K562 (cell line): ENCODE measurements at regions not wholly inside any gene's neighbourhood (a gene's known extent, or its start where the extent isn't known, plus 50 kb on each side); places are given as distances from the start of the nearest gene placed in this dataset.

Source experiments
- C11orf30 ChIP-seq: fragments of 450-650 bp; IDR thresholded peaks from 2 replicates; pipeline ENCODE4 v1.6.1; 2016; ENCODE audit warnings: low read depth, mild to moderate bottlenecking
- CC2D1A ChIP-seq: fragments of 450-650 bp; IDR thresholded peaks from 2 replicates; pipeline ENCODE4 v1.6.1; 2017; ENCODE audit warnings: mild to moderate bottlenecking
- CCAR2 ChIP-seq: fragments of 200-400 bp; formaldehyde crosslinking; IDR thresholded peaks from 2 replicates; pipeline ENCODE4 v1.6.1; 2017; ENCODE audit warnings: mild to moderate bottlenecking, low read depth, low read length
- CREB5 ChIP-seq: fragments of 250-450 bp; sonication (Bioruptor Pico); IDR thresholded peaks from 2 replicates; pipeline ENCODE4 v1.5.0; 2020; ENCODE audit warnings: mild to moderate bottlenecking
- CREM ChIP-seq: IDR thresholded peaks from 2 replicates; pipeline ENCODE4 v1.6.1; 2014; ENCODE audit warnings: antibody characterized with exemption, low read depth
- DNMT1 ChIP-seq: fragments of 450-650 bp; IDR thresholded peaks from 2 replicates; pipeline ENCODE4 v1.6.1; 2016; ENCODE audit warnings: antibody characterized with exemption, mild to moderate bottlenecking
- ETV1 ChIP-seq: fragments of 450-650 bp; conservative IDR thresholded peaks from 2 replicates; pipeline ENCODE4 v1.6.1; 2016; ENCODE audit warnings: missing genetic modification characterization, control low read depth, low read depth, missing compliant biosample characterization
- FOXA1 ChIP-seq: fragments of 450-650 bp; IDR thresholded peaks from 2 replicates; pipeline ENCODE4 v1.6.1; 2016; ENCODE audit warnings: mild to moderate bottlenecking, borderline replicate concordance
- GTF2E2 ChIP-seq: fragments of 200-800 bp; sonication (Bioruptor generic); IDR thresholded peaks from 2 replicates; pipeline ENCODE4 v1.6.1; 2016; ENCODE audit warnings: missing genetic modification characterization, missing compliant biosample characterization
- HINFP ChIP-seq: fragments of 450-650 bp; conservative IDR thresholded peaks from 2 replicates; pipeline ENCODE4 v1.6.1; 2016; ENCODE audit warnings: missing genetic modification characterization, low read depth, mild to moderate bottlenecking, control low read depth, missing compliant biosample characterization
- JUND ChIP-seq, 2 experiments: IDR thresholded peaks; 2 replicates in 1 of 2; 3 replicates in 1 of 2; pipeline ENCODE4 v1.6.1; 2011; ENCODE audit warnings: borderline replicate concordance in 2 of 2, low read depth in 2 of 2, low read length in 2 of 2, improper control_type of control experiment in 1 of 2, missing biosample characterization in 1 of 2, missing genetic modification characterization in 1 of 2, missing genetic modification reagents in 1 of 2
- KDM2B ChIP-seq: fragments of 250-450 bp; sonication (Bioruptor Pico); IDR thresholded peaks from 2 replicates; pipeline ENCODE4 v1.8.0; 2021; ENCODE audit warnings: mild to moderate bottlenecking, moderate library complexity
- MITF ChIP-seq: IDR thresholded peaks from 2 replicates; pipeline ENCODE4 v1.6.1; 2014; ENCODE audit warnings: antibody characterized with exemption
- NR2F6 ChIP-seq: fragments of 450-650 bp; formaldehyde crosslinking; IDR thresholded peaks from 2 replicates; pipeline ENCODE4 v1.4.0; 2020; ENCODE audit warnings: mild to moderate bottlenecking
- NUFIP1 ChIP-seq: fragments of 450-650 bp; IDR thresholded peaks from 2 replicates; pipeline ENCODE4 v1.6.1; 2018; ENCODE audit not compliant: partially characterized antibody
- SNAPC5 ChIP-seq: fragments of 250-450 bp; sonication (Bioruptor Pico); IDR thresholded peaks from 2 replicates; pipeline ENCODE4 v1.8.0; 2021; ENCODE audit warnings: moderate library complexity, mild to moderate bottlenecking, inconsistent platforms
- TCF15 ChIP-seq: fragments of 250-450 bp; sonication (Bioruptor Pico); IDR thresholded peaks from 2 replicates; pipeline ENCODE4 v1.8.0; 2022; ENCODE audit warnings: moderate library complexity, mild to moderate bottlenecking, inconsistent platforms
- TCF7L2 ChIP-seq: fragments of 150-350 bp; IDR thresholded peaks from 2 replicates; pipeline ENCODE4 v1.6.1; 2016; ENCODE audit warnings: low read depth, mild to moderate bottlenecking, low read length, moderate library complexity
- USF1 ChIP-seq: sonication (generic); formaldehyde crosslinking; IDR thresholded peaks from 2 replicates; pipeline ENCODE4 v1.9.0; 2022; ENCODE audit warnings: mild to moderate bottlenecking, missing genetic modification reagents
- ZNF143 ChIP-seq: sonication (generic); formaldehyde crosslinking; IDR thresholded peaks from 2 replicates; pipeline ENCODE4 v1.9.0; 2022; ENCODE audit warnings: mild to moderate bottlenecking, missing genetic modification reagents
- ZNF174 ChIP-seq: fragments of 250-450 bp; sonication (Bioruptor Pico); IDR thresholded peaks from 2 replicates; pipeline ENCODE4 v1.4.0; 2020; ENCODE audit warnings: mild to moderate bottlenecking
- ZNF239 ChIP-seq: fragments of 250-450 bp; sonication (Bioruptor Pico); IDR thresholded peaks from 2 replicates; pipeline ENCODE4 v1.4.0; 2020; ENCODE audit warnings: mild to moderate bottlenecking
- ZNF24 ChIP-seq: fragments of 450-650 bp; IDR thresholded peaks from 2 replicates; pipeline ENCODE4 v1.6.1; 2016
- ZNF408 ChIP-seq: fragments of 250-450 bp; sonication (Bioruptor Pico); IDR thresholded peaks from 2 replicates; pipeline ENCODE4 v1.4.0; 2020; ENCODE audit warnings: low read depth, mild to moderate bottlenecking, moderate library complexity

- TF ChIP-seq TCF15 (CRISPR knock-in tag): no peak
- no peak for TF ChIP-seq ZNF174 (CRISPR knock-in tag)
- TF ChIP-seq CREB5: no peak
- no peak for TF ChIP-seq CCAR2
- TF ChIP-seq USF1 (CRISPR knock-in tag): no peak
- no peak for TF ChIP-seq DNMT1
- TF ChIP-seq ZNF239: peak; percentile 44; the same call in 1 of the 2 replicates
- peak; percentile 56; the same call in 1 of the 2 replicates for TF ChIP-seq CC2D1A
- TF ChIP-seq ZNF408 (CRISPR knock-in tag): no peak
- TF ChIP-seq MITF: no peak
- no peak for TF ChIP-seq ZNF24
- peak; percentile 100 for TF ChIP-seq C11orf30
- no peak for TF ChIP-seq GTF2E2 (tag)
- peak; percentile 99 for TF ChIP-seq FOXA1
- TF ChIP-seq CREM: peak; percentile 26; the same call in 1 of the 2 replicates
- no peak for TF ChIP-seq ZNF143 (CRISPR knock-in tag)
- TF ChIP-seq NR2F6 (CRISPR knock-in tag): no peak
- no peak for TF ChIP-seq SNAPC5
- no peak for TF ChIP-seq ETV1 (tag)
- no peak for TF ChIP-seq HINFP (tag)
- no peak for TF ChIP-seq TCF7L2
- no peak for TF ChIP-seq KDM2B (CRISPR knock-in tag)
- TF ChIP-seq JUND (IDR thresholded peaks at IDR 0.05; ENCODE audit: borderline replicate concordance, low read depth, low read length): peak; percentile 90
- TF ChIP-seq JUND (tag; IDR thresholded peaks at IDR 0.05; ENCODE audit: borderline replicate concordance, low read depth, low read length): peak; percentile 73; the same call in 2 of the 3 replicates
- TF ChIP-seq NUFIP1: no peak
Measured at GRCh38 chr9:108108852-108109448, 619.4 kb upstream of the KLF4 start (continued).
